22Rv1 (cell line): ENCODE measurements at regions not wholly inside any gene's neighbourhood (a gene's known extent, or its start where the extent isn't known, plus 50 kb on each side); places are given as distances from the start of the nearest gene placed in this dataset.

ENCODE experiments used
- H3K27ac ChIP-seq: fragments of 450-650 bp; 2 replicates; pipeline ENCODE4 v1.5.1; 2017
- CTCF ChIP-seq: fragments of 450-650 bp; IDR thresholded peaks from 2 replicates; pipeline ENCODE4 v1.5.1; 2017; ENCODE audit warnings: mild to moderate bottlenecking
- ZFX ChIP-seq: fragments of 450-650 bp; IDR thresholded peaks from 2 replicates; pipeline ENCODE4 v1.6.1; 2017; ENCODE audit warnings: antibody characterized with exemption, borderline replicate concordance

- H3K27ac ChIP-seq = no peak overlapping the region
- no peak for TF ChIP-seq ZFX
Observed at GRCh38 chr15:26358708-26359107, 414.2 kb downstream of the GABRB3 start.

- TF ChIP-seq ZFX = no peak
- H3K27ac ChIP-seq = no peak overlapping the region
Observed at GRCh38 chr15:26357653-26358052, 415.2 kb downstream of the GABRB3 start.

GRCh38 chr15:26355472-26356074 is 417.3 kb downstream of the GABRB3 start:
- no peak for TF ChIP-seq CTCF
- no peak for TF ChIP-seq ZFX
- H3K27ac ChIP-seq = no peak overlapping the region

GRCh38 chr15:26352909-26353308 is 420.0 kb downstream of the GABRB3 start:
- TF ChIP-seq ZFX (no peak), CTCF (no peak)
- H3K27ac ChIP-seq = no peak overlapping the region

GRCh38 chr15:26352406-26352805 is 420.5 kb downstream of the GABRB3 start:
- TF ChIP-seq CTCF (no peak), ZFX (no peak)
- no peak overlapping the region for H3K27ac ChIP-seq

- TF ChIP-seq ZFX (no peak), CTCF (no peak)
- no peak overlapping the region for H3K27ac ChIP-seq
Observed at GRCh38 chr15:26325495-26325894, 447.4 kb downstream of the GABRB3 start.

- TF ChIP-seq CTCF = no peak
- no peak for TF ChIP-seq ZFX
- H3K27ac ChIP-seq = no peak overlapping the region
Observed at GRCh38 chr15:26323566-26323965, 449.3 kb downstream of the GABRB3 start.

- TF ChIP-seq CTCF = no peak
- TF ChIP-seq ZFX = no peak
- no peak overlapping the region for H3K27ac ChIP-seq
Observed at GRCh38 chr15:26318689-26319088, 454.2 kb downstream of the GABRB3 start.
